ENCODE measurements at regions not wholly inside any gene's neighbourhood (a gene's known extent, or its start where the extent isn't known, plus 50 kb on each side); places are given as distances from the start of the nearest gene placed in this dataset.

DNA sequence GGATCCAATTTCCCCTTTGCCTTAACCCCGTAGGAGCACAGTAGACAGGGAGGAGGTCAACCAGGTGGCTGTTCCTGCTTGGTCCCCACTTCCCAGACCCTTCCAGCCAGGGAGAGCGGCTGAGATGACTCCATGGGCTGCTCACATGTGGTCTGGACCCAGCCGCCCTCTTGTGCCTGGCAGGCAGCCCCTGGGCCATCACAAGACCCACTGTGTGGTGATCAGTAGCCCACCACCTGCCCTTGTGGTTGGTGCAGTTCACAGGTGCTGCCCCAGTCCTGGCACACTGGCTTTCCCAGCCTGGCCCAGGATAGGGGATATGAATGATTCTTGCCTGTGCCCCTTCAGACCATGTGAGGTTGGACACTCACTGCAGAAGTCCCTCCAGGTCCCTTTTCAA lies 1556.7 kb downstream of the FOXD4L5 start:
- TF ChIP-seq, protein P1, sequence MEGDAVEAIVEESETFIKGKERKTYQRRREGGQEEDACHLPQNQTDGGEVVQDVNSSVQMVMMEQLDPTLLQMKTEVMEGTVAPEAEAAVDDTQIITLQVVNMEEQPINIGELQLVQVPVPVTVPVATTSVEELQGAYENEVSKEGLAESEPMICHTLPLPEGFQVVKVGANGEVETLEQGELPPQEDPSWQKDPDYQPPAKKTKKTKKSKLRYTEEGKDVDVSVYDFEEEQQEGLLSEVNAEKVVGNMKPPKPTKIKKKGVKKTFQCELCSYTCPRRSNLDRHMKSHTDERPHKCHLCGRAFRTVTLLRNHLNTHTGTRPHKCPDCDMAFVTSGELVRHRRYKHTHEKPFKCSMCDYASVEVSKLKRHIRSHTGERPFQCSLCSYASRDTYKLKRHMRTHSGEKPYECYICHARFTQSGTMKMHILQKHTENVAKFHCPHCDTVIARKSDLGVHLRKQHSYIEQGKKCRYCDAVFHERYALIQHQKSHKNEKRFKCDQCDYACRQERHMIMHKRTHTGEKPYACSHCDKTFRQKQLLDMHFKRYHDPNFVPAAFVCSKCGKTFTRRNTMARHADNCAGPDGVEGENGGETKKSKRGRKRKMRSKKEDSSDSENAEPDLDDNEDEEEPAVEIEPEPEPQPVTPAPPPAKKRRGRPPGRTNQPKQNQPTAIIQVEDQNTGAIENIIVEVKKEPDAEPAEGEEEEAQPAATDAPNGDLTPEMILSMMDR (IDR thresholded peaks at IDR 0.05; ENCODE audit: poor library complexity, severe bottlenecking): no peak
- TF ChIP-seq EZH2 (IDR thresholded peaks at IDR 0.05; ENCODE audit: borderline replicate concordance, insufficient read depth, low read length, poor library complexity, severe bottlenecking): no peak
- TF ChIP-seq EP300 (conservative IDR thresholded peaks at IDR 0.05; ENCODE audit: poor library complexity, severe bottlenecking): no peak
- no peak for TF ChIP-seq TAF1 (IDR thresholded peaks at IDR 0.05; ENCODE audit: low read depth)
- TF ChIP-seq POLR2AphosphoS5 (IDR thresholded peaks at IDR 0.05): no peak
- no peak for TF ChIP-seq MXI1 (conservative IDR thresholded peaks at IDR 0.05; ENCODE audit: poor library complexity, severe bottlenecking)
- TF ChIP-seq RAD21 (conservative IDR thresholded peaks at IDR 0.05): no peak
